ENCODE measurements at regions not wholly inside any gene's neighbourhood (a gene's known extent, or its start where the extent isn't known, plus 50 kb on each side); places are given as distances from the start of the nearest gene placed in this dataset.

DNA sequence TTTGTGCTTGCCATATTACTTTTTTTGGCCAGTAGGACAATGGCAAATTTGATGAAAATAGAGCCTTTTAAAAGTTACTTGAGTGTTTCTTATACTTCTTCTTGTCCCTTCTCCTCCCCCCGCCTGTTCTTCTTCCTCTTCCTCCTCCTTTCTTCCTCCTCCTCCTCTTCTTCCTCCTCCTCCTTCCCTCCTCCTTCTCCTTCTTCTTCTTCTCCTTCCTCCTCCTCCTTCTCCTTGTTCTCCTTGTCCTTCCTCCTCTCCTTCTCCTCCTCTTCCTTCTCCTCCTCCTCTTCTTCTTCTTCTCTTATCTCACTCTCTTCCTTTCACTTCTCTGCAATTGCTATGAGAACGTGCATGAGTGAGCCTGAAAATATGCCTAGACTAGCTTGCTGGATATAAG is 466.2 kb upstream of the NR5A2 start:
- no peak for ATAC-seq
- TF ChIP-seq ZNF565 (CRISPR knock-in tag; conservative IDR thresholded peaks at IDR 0.05; ENCODE audit: low read depth) (no peak), TSHZ2 (CRISPR knock-in tag; IDR thresholded peaks at IDR 0.05) (no peak), TCF4 (CRISPR knock-in tag; IDR thresholded peaks at IDR 0.05; ENCODE audit: borderline replicate concordance) (no peak), BACH2 (CRISPR knock-in tag; IDR thresholded peaks at IDR 0.05; ENCODE audit: borderline replicate concordance) (no peak), TOX (CRISPR knock-in tag; IDR thresholded peaks at IDR 0.05; ENCODE audit: borderline replicate concordance) (no peak), ZC3H10 (CRISPR knock-in tag; IDR thresholded peaks at IDR 0.05) (no peak), ISL1 (CRISPR knock-in tag; IDR thresholded peaks at IDR 0.05) (no peak), ZNF70 (CRISPR knock-in tag; IDR thresholded peaks at IDR 0.05) (no peak), RARB (CRISPR knock-in tag; IDR thresholded peaks at IDR 0.05) (no peak), PATZ1 (CRISPR knock-in tag; IDR thresholded peaks at IDR 0.05; ENCODE audit: borderline replicate concordance) (no peak), ZFP30 (CRISPR knock-in tag; IDR thresholded peaks at IDR 0.05) (no peak), ARNTL (CRISPR knock-in tag; IDR thresholded peaks at IDR 0.05; ENCODE audit: borderline replicate concordance, low read depth) (no peak), CSRNP3 (CRISPR knock-in tag; IDR thresholded peaks at IDR 0.05) (no peak), SNAI2 (CRISPR knock-in tag; IDR thresholded peaks at IDR 0.05) (no peak), PPARA (CRISPR knock-in tag; IDR thresholded peaks at IDR 0.05; ENCODE audit: borderline replicate concordance) (no peak), ZNF8 (CRISPR knock-in tag; IDR thresholded peaks at IDR 0.05) (no peak), ESRRG (CRISPR knock-in tag; IDR thresholded peaks at IDR 0.05) (no peak), GLIS3 (CRISPR knock-in tag; IDR thresholded peaks at IDR 0.05) (no peak), CSDC2 (CRISPR knock-in tag; IDR thresholded peaks at IDR 0.05) (no peak)
- TF ChIP-seq, protein P1, sequence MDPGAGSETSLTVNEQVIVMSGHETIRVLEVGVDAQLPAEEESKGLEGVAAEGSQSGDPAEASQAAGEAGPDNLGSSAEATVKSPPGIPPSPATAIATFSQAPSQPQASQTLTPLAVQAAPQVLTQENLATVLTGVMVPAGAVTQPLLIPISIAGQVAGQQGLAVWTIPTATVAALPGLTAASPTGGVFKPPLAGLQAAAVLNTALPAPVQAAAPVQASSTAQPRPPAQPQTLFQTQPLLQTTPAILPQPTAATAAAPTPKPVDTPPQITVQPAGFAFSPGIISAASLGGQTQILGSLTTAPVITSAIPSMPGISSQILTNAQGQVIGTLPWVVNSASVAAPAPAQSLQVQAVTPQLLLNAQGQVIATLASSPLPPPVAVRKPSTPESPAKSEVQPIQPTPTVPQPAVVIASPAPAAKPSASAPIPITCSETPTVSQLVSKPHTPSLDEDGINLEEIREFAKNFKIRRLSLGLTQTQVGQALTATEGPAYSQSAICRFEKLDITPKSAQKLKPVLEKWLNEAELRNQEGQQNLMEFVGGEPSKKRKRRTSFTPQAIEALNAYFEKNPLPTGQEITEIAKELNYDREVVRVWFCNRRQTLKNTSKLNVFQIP (CRISPR knock-in tag; IDR thresholded peaks at IDR 0.05; ENCODE audit: borderline replicate concordance, low read depth): no peak

DNA sequence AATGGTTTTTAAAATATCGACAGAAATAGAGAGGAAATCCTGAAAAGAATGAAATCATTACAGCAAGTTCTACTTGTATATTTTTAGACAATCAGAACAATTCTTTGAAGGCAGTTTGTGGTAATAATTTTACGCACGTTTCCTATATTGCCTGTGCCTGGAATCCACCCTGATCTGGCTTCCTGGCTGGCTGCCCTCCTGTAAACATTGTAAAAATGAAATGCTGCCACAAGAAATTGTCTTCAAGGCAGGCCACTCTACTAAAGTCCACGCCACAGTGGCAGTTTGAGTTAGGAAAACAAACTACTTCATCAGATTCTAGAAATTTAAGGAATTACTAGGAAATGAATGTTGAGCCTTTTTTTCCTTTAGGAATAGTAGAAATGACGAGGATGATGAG is 454.5 kb upstream of the NR5A2 start:
- ATAC-seq: no peak

More for the DNA sequence above, 454.5 kb upstream of the NR5A2 start:
- no peak for TF ChIP-seq TSHZ2 (CRISPR knock-in tag; IDR thresholded peaks at IDR 0.05)
- no peak for TF ChIP-seq TCF4 (CRISPR knock-in tag; IDR thresholded peaks at IDR 0.05; ENCODE audit: borderline replicate concordance)
- no peak for TF ChIP-seq ZNF70 (CRISPR knock-in tag; IDR thresholded peaks at IDR 0.05)
